Fibroblast of villous mesenchyme (primary cell): ENCODE measurements at regions not wholly inside any gene's neighbourhood (a gene's known extent, or its start where the extent isn't known, plus 50 kb on each side); places are given as distances from the start of the nearest gene placed in this dataset.

Experiments
- DNase-seq: peaks from one replicate; pipeline ENCODE4 v3.0.0-alpha.2; 2010; ENCODE audit warnings: low read depth
- H3K4me3 ChIP-seq: 2 replicates; pipeline ENCODE4 v1.5.1; 2011; ENCODE audit warnings: low read depth, mild to moderate bottlenecking, low read length
- CTCF ChIP-seq: IDR thresholded peaks from 2 replicates; pipeline ENCODE4 v1.5.1; 2012; ENCODE audit warnings: low read depth, mild to moderate bottlenecking, low read length; ENCODE audit not compliant: insufficient read depth

GRCh38 chr9:79945016-79945415 lies 373.3 kb downstream of the TLE4 start:
- H3K4me3 ChIP-seq, result no peak overlapping the region
- TF ChIP-seq CTCF, result no peak
- DNase-seq, result no peak

GRCh38 chr9:79940919-79941318 lies 369.2 kb downstream of the TLE4 start:
- TF ChIP-seq CTCF, result no peak
- H3K4me3 ChIP-seq, result no peak overlapping the region
- DNase-seq, result no peak

- DNase-seq, result no peak
- H3K4me3 ChIP-seq, result no peak overlapping the region
- TF ChIP-seq CTCF, result no peak
Observed at GRCh38 chr9:79939819-79940218, 368.1 kb downstream of the TLE4 start.

GRCh38 chr9:79936336-79936735 lies 364.6 kb downstream of the TLE4 start:
- DNase-seq, result no peak
- TF ChIP-seq CTCF, result no peak
- no peak overlapping the region for H3K4me3 ChIP-seq

GRCh38 chr9:79929285-79929684 lies 357.5 kb downstream of the TLE4 start:
- no peak for DNase-seq
- TF ChIP-seq CTCF, result no peak
- no peak overlapping the region for H3K4me3 ChIP-seq

GRCh38 chr9:79928661-79929223 lies 357.0 kb downstream of the TLE4 start:
- no peak overlapping the region for H3K4me3 ChIP-seq
- no peak for TF ChIP-seq CTCF
- DNase-seq, result no peak

- no peak overlapping the region for H3K4me3 ChIP-seq
- no peak for DNase-seq
- TF ChIP-seq CTCF, result no peak
Observed at GRCh38 chr9:79925326-79925725, 353.6 kb downstream of the TLE4 start.
